Neural cell (in vitro differentiated cells): ENCODE measurements at regions not wholly inside any gene's neighbourhood (a gene's known extent, or its start where the extent isn't known, plus 50 kb on each side); places are given as distances from the start of the nearest gene placed in this dataset.

Experiments
- CTCF ChIP-seq: fragments of 450-650 bp; IDR thresholded peaks from 2 replicates; pipeline ENCODE4 v1.5.1; 2014; ENCODE audit warnings: antibody characterized with exemption, mild to moderate bottlenecking, moderate library complexity; ENCODE audit not compliant: poor library complexity, severe bottlenecking
- EP300 ChIP-seq: fragments of 450-650 bp; conservative IDR thresholded peaks from 2 replicates; pipeline ENCODE4 v1.6.1; 2014; ENCODE audit warnings: antibody characterized with exemption, mild to moderate bottlenecking, moderate library complexity; ENCODE audit not compliant: poor library complexity, severe bottlenecking
- MXI1 ChIP-seq: fragments of 450-650 bp; conservative IDR thresholded peaks from 2 replicates; pipeline ENCODE4 v1.6.1; 2014; ENCODE audit warnings: antibody characterized with exemption, mild to moderate bottlenecking; ENCODE audit not compliant: poor library complexity, severe bottlenecking

DNA sequence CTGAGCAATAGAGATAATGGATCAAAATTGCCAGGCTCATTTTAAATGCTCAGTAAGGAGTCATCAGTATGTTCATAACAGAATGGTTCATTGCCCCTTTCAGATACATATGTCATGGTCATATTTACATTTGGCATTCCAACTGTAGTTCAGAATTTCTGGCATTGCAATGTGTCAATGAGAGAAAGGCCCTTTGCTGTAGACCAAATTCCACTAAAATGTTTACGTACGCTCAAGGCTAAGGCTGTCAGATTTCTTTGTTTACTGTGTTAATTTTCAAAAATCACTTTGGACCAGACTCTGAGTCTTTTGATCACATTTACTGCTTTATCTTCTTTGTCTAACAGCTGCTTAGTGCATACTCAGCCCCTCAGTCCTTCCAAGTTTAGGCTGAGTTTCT is 213.5 kb downstream of the PIK3C3 start:
- TF ChIP-seq CTCF (no peak), MXI1 (no peak), EP300 (no peak)
